Lower leg skin (tissue), 4 donors: ENCODE measurements at regions not wholly inside any gene's neighbourhood (a gene's known extent, or its start where the extent isn't known, plus 50 kb on each side); places are given as distances from the start of the nearest gene placed in this dataset.

Source experiments
- DNase-seq, 2 donors: peaks; one replicate each; pipeline ENCODE4 v3.0.0-alpha.2; 2019; ENCODE audit warnings: low spot score in 2 of 2
- H3K4me3 ChIP-seq: fragments of 200-600 bp; sonication (generic); 2 replicates; pipeline ENCODE4 v1.5.1; 2017; ENCODE audit warnings: mild to moderate bottlenecking, low read depth; ENCODE audit not compliant: poor library complexity, severe bottlenecking
- CTCF ChIP-seq, 3 donors: fragments of 450-650 bp; IDR thresholded peaks; one replicate each; pipeline ENCODE4 v1.5.1; 2016; ENCODE audit warnings: antibody characterized with exemption in 3 of 3, mild to moderate bottlenecking in 3 of 3, moderate library complexity in 2 of 3
- POLR2A ChIP-seq, 2 donors: fragments of 450-650 bp; IDR thresholded peaks; one replicate each; pipeline ENCODE4 v1.6.1; 2016 to 2017; ENCODE audit warnings: antibody characterized with exemption in 2 of 2, mild to moderate bottlenecking in 1 of 2, moderate library complexity in 1 of 2
- WGBS, 2 donors: methylation state at CpG; one replicate each; pipeline ENCODE4 v1.1.5; 2018; 5-methylcytosine and 5-hydroxymethylcytosine counted together
- intact Hi-C: fragments of 100-400 bp; cut with DNase I; formaldehyde crosslinking; loops from one replicate; pipeline ENCODE4 v1.15.0; 2023; ENCODE audit warnings: low total_unique reads

- TF ChIP-seq CTCF (IDR thresholded peaks at IDR 0.05) (no peak), POLR2A (IDR thresholded peaks at IDR 0.05) (no peak)
- 85 to 86% methylated on average over 1 of the region's 1 CpG for WGBS, 2 donors
- intact Hi-C loops = no loop called here
- DNase-seq = no peak
- no peak overlapping the region for H3K4me3 ChIP-seq
Measured at GRCh38 chr15:53310709-53311108, 448.8 kb downstream of the WDR72 start.

- no peak overlapping the region for H3K4me3 ChIP-seq
- TF ChIP-seq CTCF (IDR thresholded peaks at IDR 0.05) (no peak), POLR2A (IDR thresholded peaks at IDR 0.05) (no peak)
- intact Hi-C loops = no loop called here
- no peak for DNase-seq
- 77 to 80% methylated on average over 5 of the region's 5 CpGs for WGBS, 2 donors
Measured at GRCh38 chr15:53307952-53308624, 451.4 kb downstream of the WDR72 start.

- no peak overlapping the region for H3K4me3 ChIP-seq
- intact Hi-C loops = no loop called here
- DNase-seq = no peak
- 59 to 69% methylated on average over 2 of the region's 2 CpGs for WGBS, 2 donors
- TF ChIP-seq CTCF (IDR thresholded peaks at IDR 0.05) (no peak), POLR2A (IDR thresholded peaks at IDR 0.05) (no peak)
Measured at GRCh38 chr15:53305554-53305953, 453.9 kb downstream of the WDR72 start.

GRCh38 chr15:53305101-53305500 is 454.4 kb downstream of the WDR72 start:
- TF ChIP-seq POLR2A (IDR thresholded peaks at IDR 0.05) (no peak), CTCF (IDR thresholded peaks at IDR 0.05) (no peak)
- no peak for DNase-seq
- WGBS, 2 donors = 90 to 100% methylated on average over 1 of the region's 1 CpG
- intact Hi-C loops = no loop called here
- no peak overlapping the region for H3K4me3 ChIP-seq

- DNase-seq = no peak
- 81 to 86% methylated on average over 4 of the region's 4 CpGs for WGBS, 2 donors
- TF ChIP-seq POLR2A (IDR thresholded peaks at IDR 0.05) (no peak), CTCF (IDR thresholded peaks at IDR 0.05) (no peak)
- H3K4me3 ChIP-seq = no peak overlapping the region
- intact Hi-C loops = no loop called here
Measured at GRCh38 chr15:53297828-53298227, 461.6 kb downstream of the WDR72 start.

GRCh38 chr15:53296603-53297002 is 462.9 kb downstream of the WDR72 start:
- H3K4me3 ChIP-seq = no peak overlapping the region
- intact Hi-C loops = no loop called here
- no peak for TF ChIP-seq CTCF (IDR thresholded peaks at IDR 0.05)
- no peak for TF ChIP-seq POLR2A (IDR thresholded peaks at IDR 0.05)
- 48 to 54% methylated on average over 4 of the region's 4 CpGs for WGBS, 2 donors
- DNase-seq = no peak
